Heart right ventricle (tissue), 16 donors: ENCODE measurements at regions not wholly inside any gene's neighbourhood (a gene's known extent, or its start where the extent isn't known, plus 50 kb on each side); places are given as distances from the start of the nearest gene placed in this dataset.

Experiments
- ATAC-seq, 8 donors: fragments of 200-7000 bp; cut with Tn5 transposase; one replicate each; pipeline ENCODE4 v1.9.1; 2020; ENCODE audit warnings: mild to moderate bottlenecking in 8 of 8, moderate library complexity in 8 of 8, moderate number of reproducible peaks in 1 of 8
- DNase-seq, 2 donors: peaks; one replicate each; pipeline ENCODE4 v3.0.0-alpha.2; 2020
- H3K27ac ChIP-seq, 10 donors: fragments of 200-600 bp; sonication (generic) in 2 of 10; one replicate each; pipeline versions ENCODE4 v1.5.0 to v1.8.0; 2020 to 2022; ENCODE audit warnings: mild to moderate bottlenecking in 3 of 10
- H3K27me3 ChIP-seq, 7 donors: fragments of 200-600 bp; one replicate each; pipeline ENCODE4 v1.8.0; 2021 to 2022; ENCODE audit warnings: mild to moderate bottlenecking in 2 of 7
- H3K36me3 ChIP-seq, 9 donors: fragments of 200-600 bp; sonication (generic) in 1 of 9; one replicate each; pipeline versions ENCODE4 v1.5.0 to v1.8.0; 2020 to 2022; ENCODE audit warnings: mild to moderate bottlenecking in 2 of 9
- H3K4me1 ChIP-seq, 9 donors: fragments of 200-600 bp; sonication (generic) in 1 of 9; one replicate each; pipeline versions ENCODE4 v1.5.0 to v1.8.0; 2020 to 2022; ENCODE audit warnings: mild to moderate bottlenecking in 4 of 9
- H3K4me3 ChIP-seq, 10 donors: fragments of 200-600 bp; sonication (generic) in 2 of 10; one replicate each; pipeline versions ENCODE4 v1.5.0 to v1.8.0; 2020 to 2022; ENCODE audit warnings: mild to moderate bottlenecking in 7 of 10, moderate library complexity in 2 of 10
- H3K9me3 ChIP-seq, 11 donors: fragments of 200-600 bp in 10 of 11; sonication (generic) in 2 of 11; one replicate each; pipeline versions ENCODE4 v1.5.0 to v1.8.0; 2013 to 2022; ENCODE audit warnings: mild to moderate bottlenecking in 2 of 11, control low read depth in 1 of 11, moderate library complexity in 1 of 11
- WGBS, 2 donors: extraction: QIAGEN DNeasy Blood & Tissue Kit; methylation state at CpG; one replicate each; pipeline ENCODE4 v1.1.7; 2013; ENCODE audit warnings: inconsistent platforms in 1 of 2; 5-methylcytosine and 5-hydroxymethylcytosine counted together
- intact Hi-C, 10 donors: fragments of 100-400 bp; cut with DNase I; formaldehyde crosslinking; loops; one replicate each; pipeline versions ENCODE4 v1.11.1 to v1.14.2; 2022
- TF ChIP-seq, protein P1 (sequence below), 9 donors: fragments of 200-600 bp; sonication (generic) in 2 of 9; IDR thresholded peaks; one replicate each; pipeline versions ENCODE4 v1.5.0 to v1.8.0; 2021 to 2022; ENCODE audit warnings: antibody characterized with exemption in 9 of 9, mild to moderate bottlenecking in 5 of 9, moderate library complexity in 1 of 9
- donor health status: Arrhythmogenic right ventricular cardiomyopathy.
- donor health status: ischemic (EF 13 %, LVEDD 7.1; RV severe dilation, severe dysfunction).
- donor health status: healthy with polysubstance abuse.
- donor health status: DM: no; HTN: yes; CAD: no.
- donor health status: DM: no; HTN: no; CAD: no.
- donor health status: ischemic (EF 25% LVEDD 6.9; RV normal size, moderate dysfunction).
- donor health status: ischemic (EF 25% LVEDD 5.7; RV mildly dilated, moderate dysfunction).
- donor health status: healthy.
- donor health status: DM: yes; HTN: yes; CAD: no.
- donor health status: Ischemic cardiomyopathy.
- donor health status: ischemic (EF 35%, LVEDD 5.7; RV mildly dilated, moderate dysfunction).
- donor health status: nonischemic (EF 11% LVEDD 7.7; RV severe dilation, severe dysfunction).
- donor health status: DM: yes; HTN: yes; CAD: no.
- donor health status: PGD.
- donor health status: ischemic (EF 29% LVEDD 5.4; RV normal size, mild dysfunction).
- donor health status: nonischemic (EF 23%, LVEDD 6.1; RV moderate dilation, normal function).

DNA sequence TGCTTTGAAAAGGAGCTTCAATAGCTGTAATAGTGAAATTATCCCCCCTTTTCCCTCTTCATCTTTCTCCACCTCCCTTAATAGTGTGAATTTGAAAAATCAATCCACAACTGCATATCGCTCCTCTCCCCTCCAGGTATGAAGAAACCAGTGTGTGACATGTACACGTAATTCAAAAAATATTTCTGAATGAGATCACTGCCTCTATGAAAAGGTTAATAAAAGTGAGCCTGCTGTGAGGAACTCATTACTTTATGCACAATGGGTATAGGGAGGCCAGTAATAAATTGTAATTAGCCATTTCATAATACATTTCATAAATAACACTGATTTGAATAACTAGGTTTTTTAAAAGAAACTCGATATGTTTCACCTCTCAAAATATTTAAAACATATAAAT is 209.0 kb upstream of the KYNU start:
- Histone ChIP-seq H3K4me1 (no peaks in the 10 kb centered on the region), H3K9me3 (no peaks in the 10 kb centered on the region), H3K4me3 (no peak overlapping the region), H3K27ac (no peak overlapping the region), H3K27me3 (no peaks in the 10 kb centered on the region), H3K36me3 (no peaks in the 10 kb centered on the region)
- 84 to 89% methylated on average over 3 of the region's 3 CpGs for WGBS, 2 donors
- ATAC-seq (no peak), DNase-seq (no peak)
- TF ChIP-seq, protein P1, sequence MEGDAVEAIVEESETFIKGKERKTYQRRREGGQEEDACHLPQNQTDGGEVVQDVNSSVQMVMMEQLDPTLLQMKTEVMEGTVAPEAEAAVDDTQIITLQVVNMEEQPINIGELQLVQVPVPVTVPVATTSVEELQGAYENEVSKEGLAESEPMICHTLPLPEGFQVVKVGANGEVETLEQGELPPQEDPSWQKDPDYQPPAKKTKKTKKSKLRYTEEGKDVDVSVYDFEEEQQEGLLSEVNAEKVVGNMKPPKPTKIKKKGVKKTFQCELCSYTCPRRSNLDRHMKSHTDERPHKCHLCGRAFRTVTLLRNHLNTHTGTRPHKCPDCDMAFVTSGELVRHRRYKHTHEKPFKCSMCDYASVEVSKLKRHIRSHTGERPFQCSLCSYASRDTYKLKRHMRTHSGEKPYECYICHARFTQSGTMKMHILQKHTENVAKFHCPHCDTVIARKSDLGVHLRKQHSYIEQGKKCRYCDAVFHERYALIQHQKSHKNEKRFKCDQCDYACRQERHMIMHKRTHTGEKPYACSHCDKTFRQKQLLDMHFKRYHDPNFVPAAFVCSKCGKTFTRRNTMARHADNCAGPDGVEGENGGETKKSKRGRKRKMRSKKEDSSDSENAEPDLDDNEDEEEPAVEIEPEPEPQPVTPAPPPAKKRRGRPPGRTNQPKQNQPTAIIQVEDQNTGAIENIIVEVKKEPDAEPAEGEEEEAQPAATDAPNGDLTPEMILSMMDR (IDR thresholded peaks at IDR 0.05) = no peak
- intact Hi-C loops = no loop called here

DNA sequence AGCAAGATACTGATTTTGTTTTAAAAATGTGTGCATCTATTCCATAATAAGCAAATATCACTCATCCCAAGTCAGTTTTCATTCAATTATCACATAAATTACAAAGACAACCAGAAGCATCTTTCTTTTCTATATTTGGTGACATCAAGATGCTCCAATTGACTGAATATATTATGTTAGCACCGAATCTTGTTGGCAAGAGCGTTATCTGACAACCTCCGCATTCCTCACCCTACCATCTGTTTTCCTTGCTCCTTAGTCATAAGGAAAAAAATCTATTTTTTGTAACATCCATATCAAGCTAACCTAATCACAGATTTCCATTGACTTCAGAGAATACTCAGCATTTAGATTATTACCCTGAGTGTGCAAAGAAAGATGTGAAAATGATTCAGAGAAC is 212.2 kb upstream of the KYNU start:
- H3K4me3 ChIP-seq = no peak overlapping the region
- no peak overlapping the region for H3K27ac ChIP-seq
- DNase-seq (no peak), ATAC-seq (no peak)
- intact Hi-C loops = no loop called here
- no peaks in the 10 kb centered on the region for H3K9me3 ChIP-seq
- H3K36me3 ChIP-seq = no peaks in the 10 kb centered on the region
- TF ChIP-seq, protein P1 (IDR thresholded peaks at IDR 0.05) = no peak
- 71 to 82% methylated on average over 3 of the region's 3 CpGs for WGBS, 2 donors
- no peaks in the 10 kb centered on the region for H3K27me3 ChIP-seq
- H3K4me1 ChIP-seq = no peaks in the 10 kb centered on the region

DNA sequence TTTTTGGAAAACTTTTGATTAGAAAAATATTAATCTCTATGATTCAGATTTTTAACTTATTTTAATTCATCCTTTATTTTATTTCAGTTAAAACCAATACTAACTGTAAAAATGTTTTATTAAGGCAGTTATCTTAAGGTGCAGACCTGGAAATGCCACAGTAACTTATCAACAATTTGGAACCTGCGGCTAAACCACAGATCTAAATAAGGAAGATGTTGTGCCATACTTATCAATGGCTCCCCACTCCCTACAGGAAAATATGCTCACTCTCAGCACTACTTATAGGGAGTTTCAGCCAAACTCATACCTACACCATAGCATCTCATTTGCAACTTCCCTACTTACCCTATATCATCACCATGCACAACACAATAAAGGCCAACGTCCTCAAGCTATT is 226.9 kb upstream of the KYNU start:
- Histone ChIP-seq H3K4me3 (no peak overlapping the region), H3K27me3 (no peaks in the 10 kb centered on the region), H3K27ac (no peak overlapping the region), H3K4me1 (no peaks in the 10 kb centered on the region), H3K36me3 (no peaks in the 10 kb centered on the region), H3K9me3 (peaks cover 0 to 19% (median 5%) of the 10 kb centered on the region in 11 donors)
- ATAC-seq (no peak), DNase-seq (no peak)
- WGBS, 2 donors = 65 to 69% methylated on average over 2 of the region's 2 CpGs
- intact Hi-C loops = no loop called here
- TF ChIP-seq, protein P1 (IDR thresholded peaks at IDR 0.05) = no peak

DNA sequence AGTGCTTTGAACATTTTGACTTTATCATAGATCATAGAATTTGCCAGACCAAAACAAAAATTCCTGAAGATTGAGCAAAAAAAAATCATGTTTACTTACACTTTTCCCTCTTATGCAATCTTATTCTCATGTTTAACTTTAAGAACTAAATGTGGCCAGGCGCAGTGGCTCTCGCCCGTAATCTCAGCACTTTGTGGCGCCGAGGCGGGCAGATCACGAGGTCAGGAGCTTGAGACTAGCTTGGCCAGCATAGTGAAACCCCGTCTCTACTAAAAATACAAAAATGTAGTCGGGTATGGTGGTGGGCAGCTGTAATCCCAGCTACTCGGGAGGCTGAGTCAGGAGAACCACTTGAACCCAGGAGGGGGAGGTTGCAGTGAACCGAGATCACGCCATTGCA is 227.9 kb upstream of the KYNU start:
- Histone ChIP-seq H3K4me1 (no peaks in the 10 kb centered on the region), H3K4me3 (no peak overlapping the region), H3K36me3 (no peaks in the 10 kb centered on the region), H3K27ac (no peak overlapping the region), H3K27me3 (no peaks in the 10 kb centered on the region), H3K9me3 (peaks cover 0 to 19% (median 5%) of the 10 kb centered on the region in 11 donors)
- ATAC-seq (no peak), DNase-seq (no peak)
- intact Hi-C loops = no loop called here
- TF ChIP-seq, protein P1 (IDR thresholded peaks at IDR 0.05) = no peak
- 86 to 89% methylated on average over 12 of the region's 12 CpGs for whole genome bisulfite sequencing, 2 donors

DNA sequence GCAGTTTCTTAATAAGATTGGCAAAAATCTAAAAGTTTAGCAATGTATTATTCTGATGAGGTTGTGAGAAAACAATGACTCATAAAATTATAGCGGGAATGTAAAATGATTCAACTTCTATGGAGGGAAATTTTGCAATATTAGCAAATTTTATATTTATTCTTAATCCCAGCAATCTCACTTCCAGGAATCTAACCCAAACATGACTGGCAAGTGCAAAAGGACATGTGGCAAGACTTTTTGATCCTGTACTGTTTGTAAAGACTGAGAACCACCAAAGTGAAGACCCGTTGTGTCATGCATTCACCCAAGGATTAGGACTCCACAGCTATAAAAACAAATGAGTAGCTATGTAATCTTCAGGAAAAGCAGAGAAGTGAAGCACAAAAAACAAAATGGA is 234.8 kb upstream of the KYNU start:
- Histone ChIP-seq H3K4me1 (no peaks in the 10 kb centered on the region), H3K9me3 (peaks cover 0 to 17% (median 3%) of the 10 kb centered on the region in 11 donors), H3K4me3 (no peak overlapping the region), H3K36me3 (no peaks in the 10 kb centered on the region), H3K27me3 (no peaks in the 10 kb centered on the region), H3K27ac (no peak overlapping the region)
- intact Hi-C loops = no loop called here
- 82 to 91% methylated on average over 2 of the region's 2 CpGs for WGBS, 2 donors
- DNase-seq (no peak), ATAC-seq (no peak)
- TF ChIP-seq, protein P1 (IDR thresholded peaks at IDR 0.05) = no peak
